Stimulated activated naive CD8-positive, alpha-beta T cell treated with anti-CD3 and anti-CD28 coated beads, Interleukin-15, Interleukin-2, amounts not matched to agents 100 ng/mL and 50 ng/mL, for 24 hours (primary cell): ENCODE measurements at regions not wholly inside any gene's neighbourhood (a gene's known extent, or its start where the extent isn't known, plus 50 kb on each side); places are given as distances from the start of the nearest gene placed in this dataset.

Experiments used
- H3K27ac Mint-ChIP-seq: one replicate; pipeline ENCODE4 v1.8.0; 2021; ENCODE audit warnings: mild to moderate bottlenecking, mixed read lengths
- H3K27me3 Mint-ChIP-seq: one replicate; pipeline ENCODE4 v1.8.0; 2021; ENCODE audit warnings: mixed read lengths
- H3K36me3 Mint-ChIP-seq: one replicate; pipeline ENCODE4 v1.8.0; 2021; ENCODE audit warnings: low read depth, mixed read lengths
- H3K4me1 Mint-ChIP-seq: one replicate; pipeline ENCODE4 v1.8.0; 2021; ENCODE audit warnings: low read depth, mixed read lengths
- H3K4me3 Mint-ChIP-seq: one replicate; pipeline ENCODE4 v1.8.0; 2021; ENCODE audit warnings: mild to moderate bottlenecking, mixed read lengths
- H3K9me3 Mint-ChIP-seq: one replicate; pipeline ENCODE4 v1.8.0; 2021; ENCODE audit warnings: mixed read lengths

DNA sequence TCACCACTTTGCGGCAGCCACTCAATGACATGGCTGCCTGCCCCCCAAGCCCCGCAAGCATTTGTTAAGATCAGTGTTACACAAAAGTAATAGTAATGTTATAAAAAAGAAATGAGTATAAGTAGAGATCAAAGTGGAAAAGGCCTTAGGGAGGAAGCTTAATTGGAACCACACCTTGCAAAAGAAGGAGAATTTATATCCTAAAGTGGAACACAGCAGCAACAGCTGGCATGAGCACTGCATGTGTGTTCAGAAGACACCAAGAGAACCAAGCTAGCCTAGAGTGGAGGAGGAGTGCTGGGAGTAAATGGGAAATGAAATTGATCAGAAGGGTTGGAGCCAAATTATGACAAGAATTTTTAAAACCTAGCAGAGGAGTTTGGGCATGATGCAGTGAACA, 73.1 kb upstream of the STK17B start:
- no peaks in the 10 kb centered on the region for H3K9me3 Mint-ChIP-seq
- H3K4me1 Mint-ChIP-seq = peaks cover 89% of the 10 kb centered on the region
- H3K27me3 Mint-ChIP-seq = no peaks in the 10 kb centered on the region
- H3K27ac Mint-ChIP-seq = no peak overlapping the region
- no peak overlapping the region for H3K4me3 Mint-ChIP-seq
- H3K36me3 Mint-ChIP-seq = no peaks in the 10 kb centered on the region

DNA sequence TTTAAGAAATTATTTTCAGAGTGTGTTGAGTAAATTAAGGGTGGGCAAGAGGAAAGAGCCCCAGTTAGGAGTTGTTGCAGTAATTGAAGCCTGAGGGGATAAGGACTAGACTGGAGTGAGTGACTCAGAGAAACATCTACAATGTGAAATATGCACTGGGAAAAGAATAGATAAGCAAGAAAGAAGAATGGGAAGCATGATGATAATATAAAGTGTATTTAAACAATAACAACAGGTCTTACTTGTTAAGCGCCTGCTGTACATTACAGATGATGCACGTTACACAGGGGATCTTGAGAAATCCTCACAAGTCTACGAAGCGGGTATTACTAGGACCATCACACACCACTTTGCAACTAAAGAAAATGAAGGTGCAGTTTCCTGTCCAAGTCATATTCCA, 73.6 kb upstream of the STK17B start:
- Mint-ChIP-seq H3K4me3 (no peak overlapping the region), H3K36me3 (no peaks in the 10 kb centered on the region), H3K4me1 (peaks cover 89% of the 10 kb centered on the region), H3K9me3 (no peaks in the 10 kb centered on the region), H3K27me3 (no peaks in the 10 kb centered on the region), H3K27ac (no peak overlapping the region)

DNA sequence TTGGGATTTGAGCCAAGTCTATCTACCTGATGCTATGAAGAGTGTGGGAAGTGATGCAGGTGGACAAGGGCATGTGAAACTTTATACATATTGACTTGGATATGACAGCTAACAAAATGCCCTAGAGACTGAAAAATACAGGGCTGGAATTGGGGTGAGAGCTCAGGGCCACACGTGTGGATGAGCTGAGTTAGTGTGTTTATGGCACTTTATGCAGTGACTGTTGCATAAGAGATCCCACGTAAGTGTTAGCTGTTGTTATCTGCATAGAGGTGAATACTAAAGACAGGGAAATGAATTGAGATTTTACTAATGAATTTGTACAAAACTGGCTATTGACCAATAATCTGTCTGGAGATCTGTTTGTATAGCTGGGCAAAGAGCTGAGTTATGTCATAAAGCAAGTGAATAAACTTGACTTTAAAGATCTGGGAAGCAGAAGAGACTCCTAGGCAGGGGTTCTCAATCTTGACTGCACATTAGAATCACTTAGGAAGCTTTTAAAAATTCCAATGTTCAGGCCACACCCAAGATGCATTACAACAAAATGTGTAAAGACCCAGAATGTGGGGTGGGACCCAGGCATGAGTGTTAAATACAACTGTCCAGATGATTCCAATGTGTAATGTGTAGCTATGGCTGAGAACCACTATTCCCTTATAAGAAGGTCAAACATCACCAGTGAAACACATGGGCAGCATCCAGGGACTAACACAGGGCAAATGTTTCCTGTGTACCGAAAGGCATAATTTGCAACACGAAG, 74.2 kb upstream of the STK17B start:
- H3K36me3 Mint-ChIP-seq = no peaks in the 10 kb centered on the region
- no peaks in the 10 kb centered on the region for H3K27me3 Mint-ChIP-seq
- no peaks in the 10 kb centered on the region for H3K9me3 Mint-ChIP-seq
- H3K27ac Mint-ChIP-seq = peak overlapping the region; percentile 42
- H3K4me3 Mint-ChIP-seq = no peak overlapping the region
- peaks cover 89% of the 10 kb centered on the region for H3K4me1 Mint-ChIP-seq

DNA sequence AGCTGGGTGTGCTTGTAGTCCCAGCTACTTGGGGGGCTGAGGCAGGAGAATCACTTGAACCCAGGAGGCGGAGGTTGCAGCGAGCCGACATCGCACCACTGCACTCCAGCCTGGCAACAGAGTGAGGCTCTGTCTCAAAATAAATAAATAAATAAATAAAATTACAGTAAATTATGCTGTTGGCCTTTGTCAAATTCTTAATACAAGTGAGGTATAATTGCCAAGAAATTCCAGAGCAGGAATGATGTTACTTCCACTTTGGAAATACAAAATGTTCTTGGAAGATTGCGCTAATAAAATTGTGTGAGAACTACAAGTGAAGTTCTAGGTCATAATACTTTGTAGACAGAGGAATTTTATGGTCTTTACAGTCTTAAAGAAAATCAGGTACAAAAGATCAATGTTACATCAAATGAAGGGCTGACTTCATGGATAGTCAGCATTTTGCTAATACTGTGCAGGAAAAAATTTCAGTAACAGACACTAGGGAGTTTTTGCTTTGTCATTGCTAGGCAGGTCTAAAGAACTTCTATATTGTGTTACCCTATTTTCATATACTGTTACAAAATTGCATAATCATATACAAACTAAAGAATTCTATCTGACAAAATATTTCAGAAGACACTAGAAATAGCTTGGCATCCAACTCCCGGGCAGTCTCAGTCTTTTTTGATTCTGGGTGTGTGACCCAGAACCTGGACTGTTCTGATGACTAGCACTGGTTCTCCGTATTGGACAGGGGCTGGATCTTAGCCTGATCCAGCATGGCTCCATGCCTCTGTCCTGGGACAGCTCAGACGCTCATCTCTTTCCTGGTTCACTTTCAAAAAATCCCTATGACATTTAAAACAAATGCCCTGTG, 76.0 kb upstream of the STK17B start:
- Mint-ChIP-seq H3K4me3 (peak overlapping the region; percentile 6), H3K36me3 (peaks cover 4% of the 10 kb centered on the region), H3K27me3 (no peaks in the 10 kb centered on the region), H3K9me3 (peaks cover 9% of the 10 kb centered on the region), H3K27ac (peak overlapping the region; percentile 56), H3K4me1 (peaks cover 89% of the 10 kb centered on the region)

GRCh38 chr2:196247976-196248280, 76.5 kb upstream of the STK17B start:
- peaks cover 89% of the 10 kb centered on the region for H3K4me1 Mint-ChIP-seq
- peak overlapping the region; percentile 84 for H3K27ac Mint-ChIP-seq
- no peaks in the 10 kb centered on the region for H3K27me3 Mint-ChIP-seq
- H3K36me3 Mint-ChIP-seq = peaks cover 4% of the 10 kb centered on the region
- peak overlapping the region; percentile 6 for H3K4me3 Mint-ChIP-seq
- peaks cover 10% of the 10 kb centered on the region for H3K9me3 Mint-ChIP-seq

GRCh38 chr2:196248467-196249094, 77.2 kb upstream of the STK17B start:
- Mint-ChIP-seq H3K36me3 (peaks cover 4% of the 10 kb centered on the region), H3K4me1 (peaks cover 91% of the 10 kb centered on the region), H3K27ac (peak overlapping the region; percentile 84), H3K27me3 (no peaks in the 10 kb centered on the region), H3K4me3 (peak overlapping the region; percentile 0), H3K9me3 (peaks cover 10% of the 10 kb centered on the region)

GRCh38 chr2:196249171-196249570, 77.8 kb upstream of the STK17B start:
- Mint-ChIP-seq H3K9me3 (peaks cover 10% of the 10 kb centered on the region), H3K27ac (peak overlapping the region; percentile 81), H3K4me1 (peaks cover 91% of the 10 kb centered on the region), H3K27me3 (no peaks in the 10 kb centered on the region), H3K36me3 (peaks cover 4% of the 10 kb centered on the region), H3K4me3 (no peak overlapping the region)

DNA sequence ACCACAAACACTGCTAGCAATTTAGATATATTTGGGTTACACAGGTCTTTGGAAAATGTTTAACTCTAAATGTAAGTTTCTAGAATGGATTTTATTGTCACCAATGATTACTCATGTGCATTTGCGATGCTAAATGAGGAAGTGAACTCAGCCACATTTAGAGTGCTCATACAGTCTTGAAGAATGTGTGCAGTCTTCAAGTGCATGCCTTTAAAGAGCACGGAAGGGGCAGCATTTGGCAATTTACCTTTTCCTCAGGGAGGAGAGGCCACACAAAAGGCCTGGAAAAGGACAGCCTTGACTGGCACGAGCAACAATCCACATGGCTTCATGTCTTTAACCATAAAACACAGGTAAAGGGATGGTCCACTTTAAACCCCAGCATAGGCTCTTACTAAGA, 78.5 kb upstream of the STK17B start:
- Mint-ChIP-seq H3K4me3 (peak overlapping the region; percentile 19), H3K9me3 (peaks cover 10% of the 10 kb centered on the region), H3K36me3 (peaks cover 4% of the 10 kb centered on the region), H3K27me3 (no peaks in the 10 kb centered on the region), H3K4me1 (peaks cover 91% of the 10 kb centered on the region), H3K27ac (peak overlapping the region; percentile 81)

DNA sequence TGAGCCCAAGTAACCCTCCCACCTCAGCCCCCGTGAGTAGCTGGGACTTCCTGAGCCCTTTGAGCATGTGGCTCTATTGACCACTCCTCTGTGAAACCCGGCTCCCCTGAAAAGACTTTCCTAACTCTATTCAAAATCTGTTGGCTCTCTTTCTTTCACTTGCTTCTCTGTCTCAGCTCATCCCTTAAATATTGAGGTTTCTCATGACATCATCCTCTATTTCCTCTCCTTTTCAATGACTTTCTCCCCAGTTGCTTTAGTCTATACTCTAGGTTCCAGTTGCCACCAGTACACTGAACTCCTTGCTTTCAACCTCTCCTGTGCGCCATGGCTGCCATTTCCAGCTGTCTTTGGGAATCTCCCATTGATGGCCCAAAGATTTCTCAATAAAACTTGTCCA, 79.8 kb upstream of the STK17B start:
- H3K27ac Mint-ChIP-seq = peak overlapping the region; percentile 84
- H3K4me3 Mint-ChIP-seq = no peak overlapping the region

GRCh38 chr2:196252408-196253115, 81.2 kb upstream of the STK17B start:
- H3K27me3 Mint-ChIP-seq = no peaks in the 10 kb centered on the region
- H3K27ac Mint-ChIP-seq = peak overlapping the region; percentile 83

More for the DNA sequence above, 79.8 kb upstream of the STK17B start:
- H3K27me3 Mint-ChIP-seq = no peaks in the 10 kb centered on the region
- peaks cover 10% of the 10 kb centered on the region for H3K9me3 Mint-ChIP-seq
- peaks cover 4% of the 10 kb centered on the region for H3K36me3 Mint-ChIP-seq
- peaks cover 79% of the 10 kb centered on the region for H3K4me1 Mint-ChIP-seq

DNA sequence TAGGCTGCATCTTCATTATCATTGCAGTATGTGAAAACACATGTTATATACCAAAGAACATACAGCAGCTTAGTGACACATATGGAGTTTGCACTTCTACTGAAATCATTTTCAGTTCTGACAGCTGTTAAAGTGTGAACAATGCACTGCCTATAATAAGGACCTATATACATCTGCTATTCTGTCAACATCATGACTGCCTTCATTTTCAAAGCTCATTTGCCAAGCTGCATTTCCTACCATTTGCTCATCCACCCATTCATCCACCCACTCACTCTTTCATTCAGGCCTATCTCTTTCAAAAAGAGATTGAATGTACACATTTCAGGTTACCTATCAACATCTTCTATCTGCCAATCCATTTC, 81.7 kb upstream of the STK17B start:
- no peaks in the 10 kb centered on the region for H3K27me3 Mint-ChIP-seq

More at GRCh38 chr2:196252408-196253115, 81.2 kb upstream of the STK17B start:
- peaks cover 10% of the 10 kb centered on the region for H3K9me3 Mint-ChIP-seq
- H3K4me3 Mint-ChIP-seq = peak overlapping the region; percentile 34
- peaks cover 4% of the 10 kb centered on the region for H3K36me3 Mint-ChIP-seq
- H3K4me1 Mint-ChIP-seq = peaks cover 86% of the 10 kb centered on the region

GRCh38 chr2:196256585-196256984, 85.2 kb upstream of the STK17B start:
- Mint-ChIP-seq H3K27ac (peak overlapping the region; percentile 1), H3K27me3 (no peaks in the 10 kb centered on the region), H3K4me1 (peaks cover 82% of the 10 kb centered on the region), H3K36me3 (peaks cover 10% of the 10 kb centered on the region), H3K4me3 (no peak overlapping the region), H3K9me3 (peaks cover 5% of the 10 kb centered on the region)

More for the DNA sequence above, 81.7 kb upstream of the STK17B start:
- H3K9me3 Mint-ChIP-seq = peaks cover 10% of the 10 kb centered on the region
- H3K4me1 Mint-ChIP-seq = peaks cover 86% of the 10 kb centered on the region
- no peak overlapping the region for H3K4me3 Mint-ChIP-seq
- peak overlapping the region; percentile 83 for H3K27ac Mint-ChIP-seq
- H3K36me3 Mint-ChIP-seq = peaks cover 4% of the 10 kb centered on the region

- peaks cover 80% of the 10 kb centered on the region for H3K4me1 Mint-ChIP-seq
- H3K4me3 Mint-ChIP-seq = no peak overlapping the region
- peaks cover 4% of the 10 kb centered on the region for H3K9me3 Mint-ChIP-seq
- H3K27me3 Mint-ChIP-seq = no peaks in the 10 kb centered on the region
- H3K36me3 Mint-ChIP-seq = peaks cover 9% of the 10 kb centered on the region
- H3K27ac Mint-ChIP-seq = peak overlapping the region; percentile 5
Observed at GRCh38 chr2:196257086-196257485, 85.7 kb upstream of the STK17B start.

DNA sequence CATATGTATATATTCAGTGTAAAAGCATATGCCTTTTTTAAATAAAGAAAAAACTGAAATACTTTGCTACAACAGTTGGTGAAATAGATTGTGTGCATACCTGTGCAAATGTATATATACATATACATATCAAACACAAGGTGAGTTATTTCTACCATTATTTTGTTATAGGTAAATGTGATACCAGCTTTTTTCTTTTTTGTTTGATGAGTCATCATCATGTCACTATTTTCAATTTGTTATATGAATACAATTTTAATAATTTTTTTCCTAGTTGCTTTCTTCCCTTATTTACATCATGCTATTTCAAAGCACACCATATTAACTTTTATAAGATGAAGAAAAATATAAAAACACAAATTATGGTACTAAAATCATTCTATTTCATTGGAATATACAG, 87.0 kb upstream of the STK17B start:
- Mint-ChIP-seq H3K36me3 (peaks cover 12% of the 10 kb centered on the region), H3K27me3 (no peaks in the 10 kb centered on the region), H3K9me3 (no peaks in the 10 kb centered on the region), H3K27ac (no peak overlapping the region), H3K4me3 (no peak overlapping the region), H3K4me1 (peaks cover 80% of the 10 kb centered on the region)
